GM23338 (cell line): ENCODE measurements at regions not wholly inside any gene's neighbourhood (a gene's known extent, or its start where the extent isn't known, plus 50 kb on each side); places are given as distances from the start of the nearest gene placed in this dataset.

Experiments
- ATAC-seq: fragments of 200-7000 bp; cut with Tn5 transposase; 3 replicates; pipeline ENCODE4 v1.9.1; 2020
- DNase-seq: peaks from one replicate; pipeline ENCODE4 v3.0.0-alpha.2; 2015; ENCODE audit warnings: low spot score
- H2AFZ ChIP-seq: fragments of 200-600 bp; sonication (generic); 2 replicates; pipeline ENCODE4 v1.8.0; 2016; ENCODE audit warnings: antibody characterized with exemption, mild to moderate bottlenecking, moderate library complexity
- H3F3A ChIP-seq: fragments of 200-600 bp; sonication (generic); replicated peaks from 2 replicates; pipeline ENCODE4 v1.8.0; 2017; ENCODE audit warnings: antibody characterized with exemption, mixed run types, low read depth
- H3K27ac ChIP-seq: fragments of 200-600 bp; sonication (generic); 2 replicates; pipeline ENCODE4 v1.6.1; 2016; ENCODE audit warnings: low read depth
- H3K27me3 ChIP-seq: fragments of 200-600 bp; sonication (generic); 2 replicates; pipeline ENCODE4 v1.8.0; 2016; ENCODE audit warnings: mild to moderate bottlenecking, mixed run types, moderate library complexity; ENCODE audit not compliant: insufficient read depth
- H3K36me3 ChIP-seq: fragments of 200-600 bp; sonication (generic); 2 replicates; pipeline ENCODE4 v1.8.0; 2016; ENCODE audit warnings: mild to moderate bottlenecking; ENCODE audit not compliant: insufficient read depth
- H3K4me1 ChIP-seq: fragments of 200-600 bp; sonication (generic); 2 replicates; pipeline ENCODE4 v1.8.0; 2016; ENCODE audit warnings: mild to moderate bottlenecking, moderate library complexity; ENCODE audit not compliant: insufficient read depth
- H3K4me2 ChIP-seq: fragments of 200-600 bp; sonication (generic); 2 replicates; pipeline ENCODE4 v1.7.1; 2017; ENCODE audit warnings: mixed run types
- H3K4me3 ChIP-seq: fragments of 200-600 bp; sonication (generic); 2 replicates; pipeline ENCODE4 v1.6.1; 2016; ENCODE audit warnings: mixed run types
- H3K79me2 ChIP-seq: fragments of 200-600 bp; sonication (generic); replicated peaks from 2 replicates; pipeline ENCODE4 v1.8.0; 2017; ENCODE audit warnings: mild to moderate bottlenecking; ENCODE audit not compliant: insufficient read depth
- H3K9me2 ChIP-seq: fragments of 200-600 bp; sonication (generic); 2 replicates; pipeline ENCODE4 v1.8.0; 2017; ENCODE audit not compliant: insufficient read depth
- H4K20me1 ChIP-seq: fragments of 200-600 bp; sonication (generic); replicated peaks from 2 replicates; pipeline ENCODE4 v1.8.0; 2017; ENCODE audit warnings: mild to moderate bottlenecking; ENCODE audit not compliant: insufficient read depth
- H3K27ac Mint-ChIP-seq: 2 replicates; pipeline ENCODE4 v1.8.0; 2020; ENCODE audit warnings: inconsistent platforms, mild to moderate bottlenecking, moderate library complexity, mixed read lengths
- H3K27me3 Mint-ChIP-seq: 3 replicates; pipeline ENCODE4 v1.8.0; 2022; ENCODE audit warnings: low read depth, mild to moderate bottlenecking, moderate library complexity, mixed read lengths, inconsistent platforms; ENCODE audit not compliant: insufficient read depth, poor library complexity
- H3K36me3 Mint-ChIP-seq: 3 replicates; pipeline ENCODE4 v1.8.0; 2021; ENCODE audit warnings: low read depth, mild to moderate bottlenecking, inconsistent platforms, moderate library complexity, mixed read lengths
- H3K4me1 Mint-ChIP-seq: 3 replicates; pipeline ENCODE4 v1.8.0; 2020; ENCODE audit warnings: mild to moderate bottlenecking, inconsistent platforms, mixed read lengths
- H3K4me3 Mint-ChIP-seq: 3 replicates; pipeline ENCODE4 v1.8.0; 2021; ENCODE audit warnings: moderate library complexity, mild to moderate bottlenecking, inconsistent platforms, mixed read lengths
- H3K9me3 Mint-ChIP-seq: 3 replicates; pipeline ENCODE4 v1.8.0; 2020; ENCODE audit warnings: moderate library complexity, mild to moderate bottlenecking, inconsistent platforms, mixed read lengths
- CREB1 ChIP-seq: fragments of 250-450 bp; sonication (Bioruptor Pico); IDR thresholded peaks from 2 replicates; pipeline ENCODE4 v1.5.0; 2020; ENCODE audit warnings: low read depth, mild to moderate bottlenecking, moderate library complexity
- EZH2 ChIP-seq: fragments of 200-600 bp; sonication (generic); IDR thresholded peaks from one replicate; pipeline ENCODE4 v1.8.0; 2017; ENCODE audit warnings: antibody characterized with exemption, mild to moderate bottlenecking, low read depth; ENCODE audit not compliant: unreplicated experiment
- EZH2phosphoT487 ChIP-seq: fragments of 200-600 bp; sonication (generic); IDR thresholded peaks from one replicate; pipeline ENCODE4 v1.8.1; 2018; ENCODE audit warnings: antibody characterized with exemption; ENCODE audit not compliant: unreplicated experiment
- JUNB ChIP-seq: IDR thresholded peaks from one replicate; pipeline ENCODE4 v1.6.1; 2016; ENCODE audit warnings: antibody characterized with exemption; ENCODE audit not compliant: unreplicated experiment
- NANOG ChIP-seq: IDR thresholded peaks from 2 replicates; pipeline ENCODE4 v1.6.1; 2016; ENCODE audit warnings: antibody characterized with exemption, borderline replicate concordance
- STAT1 ChIP-seq: IDR thresholded peaks from one replicate; pipeline ENCODE4 v1.6.1; 2016; ENCODE audit warnings: antibody characterized with exemption; ENCODE audit not compliant: unreplicated experiment
- ZNF114 ChIP-seq: fragments of 250-450 bp; sonication (Bioruptor Pico); IDR thresholded peaks from 2 replicates; pipeline ENCODE4 v1.5.0; 2020; ENCODE audit warnings: mild to moderate bottlenecking, moderate library complexity
- ZNF331 ChIP-seq: fragments of 250-450 bp; sonication (Bioruptor Pico); IDR thresholded peaks from 2 replicates; pipeline ENCODE4 v1.5.0; 2020; ENCODE audit warnings: low read depth, mild to moderate bottlenecking, moderate library complexity
- TF ChIP-seq, protein P1 (sequence below), 2 experiments: fragments of 200-600 bp in 1 of 2; sonication (generic) in 1 of 2; conservative IDR thresholded peaks; 2 replicates each; pipeline versions ENCODE4 v1.5.1 to v1.6.1; 2016 to 2017; ENCODE audit warnings: antibody characterized with exemption in 2 of 2, low read depth in 2 of 2, mild to moderate bottlenecking in 2 of 2, moderate library complexity in 1 of 2
- TF ChIP-seq, protein P2 (sequence below): IDR thresholded peaks from 2 replicates; pipeline ENCODE4 v1.6.1; 2016; ENCODE audit warnings: antibody characterized with exemption
- TF ChIP-seq, protein P3 (sequence below): fragments of 250-450 bp; sonication (Bioruptor Pico); IDR thresholded peaks from 2 replicates; pipeline ENCODE4 v1.5.0; 2020; ENCODE audit warnings: mild to moderate bottlenecking, moderate library complexity

DNA sequence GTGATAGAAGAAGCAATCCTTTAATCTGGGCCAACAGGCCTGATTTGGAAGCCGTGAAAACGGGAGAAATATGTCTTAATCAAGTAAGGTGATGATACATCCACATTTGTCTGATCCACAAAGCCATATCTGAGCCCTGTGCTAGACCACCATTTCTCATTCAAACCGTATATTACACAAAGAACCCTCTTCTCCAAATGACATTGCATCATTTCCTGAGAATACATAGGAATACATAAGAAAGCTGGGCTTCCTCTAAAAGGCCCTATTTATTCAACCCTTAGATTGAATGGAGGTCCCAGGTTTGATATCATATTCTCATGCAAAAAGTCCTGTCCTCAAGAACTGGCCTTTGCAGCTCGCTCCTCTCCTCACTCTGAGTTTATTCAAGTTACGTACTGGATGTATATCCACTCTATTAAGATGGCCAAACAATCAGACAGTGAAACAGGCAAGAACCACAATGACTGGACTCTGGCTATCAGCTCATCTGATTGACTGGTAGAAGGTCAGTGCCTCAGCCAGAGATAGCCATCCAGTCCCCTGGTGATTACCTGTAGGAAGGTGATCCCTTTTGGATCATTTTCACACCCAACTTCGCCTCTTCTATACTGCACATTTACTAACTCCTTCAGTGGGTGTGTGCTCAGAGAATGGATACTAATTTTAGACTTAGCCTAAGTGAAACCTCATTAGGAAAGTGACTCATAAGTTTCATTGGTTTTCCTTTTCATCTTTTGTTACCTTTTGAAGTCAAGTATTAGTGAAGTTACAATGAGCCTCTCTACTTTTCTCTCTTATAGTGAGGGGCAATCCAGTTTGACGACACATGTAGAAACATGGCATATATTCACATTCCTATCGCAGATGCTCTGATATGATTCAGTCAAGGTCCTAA, 167.6 kb upstream of the WWC1 start (continued):
- TF ChIP-seq ZNF331 (CRISPR knock-in tag) (no peak), STAT1 (no peak)
- TF ChIP-seq, protein P1, sequence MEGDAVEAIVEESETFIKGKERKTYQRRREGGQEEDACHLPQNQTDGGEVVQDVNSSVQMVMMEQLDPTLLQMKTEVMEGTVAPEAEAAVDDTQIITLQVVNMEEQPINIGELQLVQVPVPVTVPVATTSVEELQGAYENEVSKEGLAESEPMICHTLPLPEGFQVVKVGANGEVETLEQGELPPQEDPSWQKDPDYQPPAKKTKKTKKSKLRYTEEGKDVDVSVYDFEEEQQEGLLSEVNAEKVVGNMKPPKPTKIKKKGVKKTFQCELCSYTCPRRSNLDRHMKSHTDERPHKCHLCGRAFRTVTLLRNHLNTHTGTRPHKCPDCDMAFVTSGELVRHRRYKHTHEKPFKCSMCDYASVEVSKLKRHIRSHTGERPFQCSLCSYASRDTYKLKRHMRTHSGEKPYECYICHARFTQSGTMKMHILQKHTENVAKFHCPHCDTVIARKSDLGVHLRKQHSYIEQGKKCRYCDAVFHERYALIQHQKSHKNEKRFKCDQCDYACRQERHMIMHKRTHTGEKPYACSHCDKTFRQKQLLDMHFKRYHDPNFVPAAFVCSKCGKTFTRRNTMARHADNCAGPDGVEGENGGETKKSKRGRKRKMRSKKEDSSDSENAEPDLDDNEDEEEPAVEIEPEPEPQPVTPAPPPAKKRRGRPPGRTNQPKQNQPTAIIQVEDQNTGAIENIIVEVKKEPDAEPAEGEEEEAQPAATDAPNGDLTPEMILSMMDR (conservative IDR thresholded peaks at IDR 0.05; ENCODE audit: low read depth in 2 of 2) = no peak

DNA sequence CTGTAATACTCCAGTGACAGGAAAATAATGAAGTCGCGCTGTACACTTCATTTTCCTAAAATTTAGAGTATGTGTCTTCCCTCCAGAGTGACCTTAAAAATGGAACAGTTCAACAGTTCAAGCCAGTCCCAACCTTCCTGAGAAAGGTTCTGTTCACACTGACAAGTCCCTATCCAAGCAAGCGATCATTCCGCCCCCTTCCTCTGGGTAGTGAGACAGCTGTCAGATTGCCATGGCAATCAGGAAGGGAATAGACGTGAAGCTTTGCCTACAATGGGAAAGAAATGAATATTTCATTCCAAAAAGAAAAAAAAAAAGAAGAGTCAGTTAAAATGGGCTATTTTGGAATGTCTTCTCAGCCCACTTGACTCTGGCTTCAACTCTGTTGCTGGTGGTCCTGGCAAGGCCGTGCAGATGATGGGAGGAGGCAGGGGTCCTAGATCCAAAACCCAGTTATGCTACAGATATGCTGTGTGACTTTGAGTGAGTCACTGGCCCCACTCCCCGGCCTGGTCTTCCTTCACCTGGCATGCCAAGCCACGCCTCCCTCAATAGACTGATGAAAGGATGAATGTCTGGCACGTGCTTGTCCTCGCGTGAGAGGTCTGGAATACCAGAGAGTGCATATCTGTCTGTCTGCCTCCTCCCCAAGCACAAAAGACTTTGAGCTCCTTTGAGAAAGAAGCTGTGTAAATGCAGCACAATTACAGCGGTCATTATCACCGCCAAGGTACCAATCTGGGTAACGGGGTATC, 165.8 kb upstream of the WWC1 start:
- H3K9me3 Mint-ChIP-seq = no peaks in the 10 kb centered on the region
- peaks cover 8% of the 10 kb centered on the region; the same call in 1 of the 2 replicates for H3K4me1 ChIP-seq
- TF ChIP-seq ZNF114 (CRISPR knock-in tag) (no peak), CREB1 (no peak), ZNF331 (CRISPR knock-in tag) (no peak), JUNB (no peak), EZH2phosphoT487 (no peak), NANOG (no peak), STAT1 (no peak), EZH2 (no peak)
- TF ChIP-seq, protein P2, sequence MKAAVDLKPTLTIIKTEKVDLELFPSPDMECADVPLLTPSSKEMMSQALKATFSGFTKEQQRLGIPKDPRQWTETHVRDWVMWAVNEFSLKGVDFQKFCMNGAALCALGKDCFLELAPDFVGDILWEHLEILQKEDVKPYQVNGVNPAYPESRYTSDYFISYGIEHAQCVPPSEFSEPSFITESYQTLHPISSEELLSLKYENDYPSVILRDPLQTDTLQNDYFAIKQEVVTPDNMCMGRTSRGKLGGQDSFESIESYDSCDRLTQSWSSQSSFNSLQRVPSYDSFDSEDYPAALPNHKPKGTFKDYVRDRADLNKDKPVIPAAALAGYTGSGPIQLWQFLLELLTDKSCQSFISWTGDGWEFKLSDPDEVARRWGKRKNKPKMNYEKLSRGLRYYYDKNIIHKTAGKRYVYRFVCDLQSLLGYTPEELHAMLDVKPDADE = no peak
- TF ChIP-seq, protein P1 (conservative IDR thresholded peaks at IDR 0.05; ENCODE audit: low read depth in 2 of 2) = no peak
- TF ChIP-seq, protein P3, sequence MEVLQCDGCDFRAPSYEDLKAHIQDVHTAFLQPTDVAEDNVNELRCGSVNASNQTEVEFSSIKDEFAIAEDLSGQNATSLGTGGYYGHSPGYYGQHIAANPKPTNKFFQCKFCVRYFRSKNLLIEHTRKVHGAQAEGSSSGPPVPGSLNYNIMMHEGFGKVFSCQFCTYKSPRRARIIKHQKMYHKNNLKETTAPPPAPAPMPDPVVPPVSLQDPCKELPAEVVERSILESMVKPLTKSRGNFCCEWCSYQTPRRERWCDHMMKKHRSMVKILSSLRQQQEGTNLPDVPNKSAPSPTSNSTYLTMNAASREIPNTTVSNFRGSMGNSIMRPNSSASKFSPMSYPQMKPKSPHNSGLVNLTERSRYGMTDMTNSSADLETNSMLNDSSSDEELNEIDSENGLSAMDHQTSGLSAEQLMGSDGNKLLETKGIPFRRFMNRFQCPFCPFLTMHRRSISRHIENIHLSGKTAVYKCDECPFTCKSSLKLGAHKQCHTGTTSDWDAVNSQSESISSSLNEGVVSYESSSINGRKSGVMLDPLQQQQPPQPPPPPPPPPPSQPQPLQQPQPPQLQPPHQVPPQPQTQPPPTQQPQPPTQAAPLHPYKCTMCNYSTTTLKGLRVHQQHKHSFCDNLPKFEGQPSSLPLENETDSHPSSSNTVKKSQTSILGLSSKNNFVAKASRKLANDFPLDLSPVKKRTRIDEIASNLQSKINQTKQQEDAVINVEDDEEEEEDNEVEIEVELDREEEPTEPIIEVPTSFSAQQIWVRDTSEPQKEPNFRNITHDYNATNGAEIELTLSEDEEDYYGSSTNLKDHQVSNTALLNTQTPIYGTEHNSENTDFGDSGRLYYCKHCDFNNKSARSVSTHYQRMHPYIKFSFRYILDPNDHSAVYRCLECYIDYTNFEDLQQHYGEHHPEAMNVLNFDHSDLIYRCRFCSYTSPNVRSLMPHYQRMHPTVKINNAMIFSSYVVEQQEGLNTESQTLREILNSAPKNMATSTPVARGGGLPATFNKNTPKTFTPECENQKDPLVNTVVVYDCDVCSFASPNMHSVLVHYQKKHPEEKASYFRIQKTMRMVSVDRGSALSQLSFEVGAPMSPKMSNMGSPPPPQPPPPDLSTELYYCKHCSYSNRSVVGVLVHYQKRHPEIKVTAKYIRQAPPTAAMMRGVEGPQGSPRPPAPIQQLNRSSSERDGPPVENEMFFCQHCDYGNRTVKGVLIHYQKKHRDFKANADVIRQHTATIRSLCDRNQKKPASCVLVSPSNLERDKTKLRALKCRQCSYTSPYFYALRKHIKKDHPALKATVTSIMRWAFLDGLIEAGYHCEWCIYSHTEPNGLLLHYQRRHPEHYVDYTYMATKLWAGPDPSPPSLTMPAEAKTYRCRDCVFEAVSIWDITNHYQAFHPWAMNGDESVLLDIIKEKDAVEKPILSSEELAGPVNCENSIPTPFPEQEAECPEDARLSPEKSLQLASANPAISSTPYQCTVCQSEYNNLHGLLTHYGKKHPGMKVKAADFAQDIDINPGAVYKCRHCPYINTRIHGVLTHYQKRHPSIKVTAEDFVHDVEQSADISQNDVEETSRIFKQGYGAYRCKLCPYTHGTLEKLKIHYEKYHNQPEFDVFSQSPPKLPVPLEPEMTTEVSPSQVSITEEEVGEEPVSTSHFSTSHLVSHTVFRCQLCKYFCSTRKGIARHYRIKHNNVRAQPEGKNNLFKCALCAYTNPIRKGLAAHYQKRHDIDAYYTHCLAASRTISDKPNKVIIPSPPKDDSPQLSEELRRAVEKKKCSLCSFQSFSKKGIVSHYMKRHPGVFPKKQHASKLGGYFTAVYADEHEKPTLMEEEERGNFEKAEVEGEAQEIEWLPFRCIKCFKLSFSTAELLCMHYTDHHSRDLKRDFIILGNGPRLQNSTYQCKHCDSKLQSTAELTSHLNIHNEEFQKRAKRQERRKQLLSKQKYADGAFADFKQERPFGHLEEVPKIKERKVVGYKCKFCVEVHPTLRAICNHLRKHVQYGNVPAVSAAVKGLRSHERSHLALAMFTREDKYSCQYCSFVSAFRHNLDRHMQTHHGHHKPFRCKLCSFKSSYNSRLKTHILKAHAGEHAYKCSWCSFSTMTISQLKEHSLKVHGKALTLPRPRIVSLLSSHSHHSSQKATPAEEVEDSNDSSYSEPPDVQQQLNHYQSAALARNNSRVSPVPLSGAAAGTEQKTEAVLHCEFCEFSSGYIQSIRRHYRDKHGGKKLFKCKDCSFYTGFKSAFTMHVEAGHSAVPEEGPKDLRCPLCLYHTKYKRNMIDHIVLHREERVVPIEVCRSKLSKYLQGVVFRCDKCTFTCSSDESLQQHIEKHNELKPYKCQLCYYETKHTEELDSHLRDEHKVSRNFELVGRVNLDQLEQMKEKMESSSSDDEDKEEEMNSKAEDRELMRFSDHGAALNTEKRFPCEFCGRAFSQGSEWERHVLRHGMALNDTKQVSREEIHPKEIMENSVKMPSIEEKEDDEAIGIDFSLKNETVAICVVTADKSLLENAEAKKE (CRISPR knock-in tag) = no peak
- no peaks in the 10 kb centered on the region for H3K79me2 ChIP-seq
- no peaks in the 10 kb centered on the region for H4K20me1 ChIP-seq
- H2AFZ ChIP-seq = no peak overlapping the region
- H3K9me2 ChIP-seq = no peaks in the 10 kb centered on the region; the same call in 1 of the 2 replicates
- H3K27ac Mint-ChIP-seq = no peak overlapping the region
- no peaks in the 10 kb centered on the region for H3K36me3 Mint-ChIP-seq
- H3K4me1 Mint-ChIP-seq = peaks cover 18% of the 10 kb centered on the region; the same call in 2 of the 3 replicates
- no peaks in the 10 kb centered on the region for H3K36me3 ChIP-seq
- H3K27me3 ChIP-seq = no peaks in the 10 kb centered on the region
- no peak overlapping the region for H3K4me2 ChIP-seq
- no peak overlapping the region for H3K4me3 ChIP-seq
- DNase-seq (no peak), ATAC-seq (no peak)
- H3F3A ChIP-seq = no peaks in the 10 kb centered on the region
- no peak overlapping the region for H3K27ac ChIP-seq
- H3K4me3 Mint-ChIP-seq = no peak overlapping the region
- no peaks in the 10 kb centered on the region for H3K27me3 Mint-ChIP-seq
